NCI-H69 (cell line): ENCODE measurements at regions not wholly inside any gene's neighbourhood (a gene's known extent, or its start where the extent isn't known, plus 50 kb on each side); places are given as distances from the start of the nearest gene placed in this dataset.
"Not testable (repeated sequence)": the region's sequence is repeated elsewhere in the genome, so short reads cannot be mapped to it uniquely, and the experiment has no call there.

Experiments
- DNase-seq: peaks from one replicate; lab custom pipeline; 2025; lab: John Stamatoyannopoulos, UW

DNA sequence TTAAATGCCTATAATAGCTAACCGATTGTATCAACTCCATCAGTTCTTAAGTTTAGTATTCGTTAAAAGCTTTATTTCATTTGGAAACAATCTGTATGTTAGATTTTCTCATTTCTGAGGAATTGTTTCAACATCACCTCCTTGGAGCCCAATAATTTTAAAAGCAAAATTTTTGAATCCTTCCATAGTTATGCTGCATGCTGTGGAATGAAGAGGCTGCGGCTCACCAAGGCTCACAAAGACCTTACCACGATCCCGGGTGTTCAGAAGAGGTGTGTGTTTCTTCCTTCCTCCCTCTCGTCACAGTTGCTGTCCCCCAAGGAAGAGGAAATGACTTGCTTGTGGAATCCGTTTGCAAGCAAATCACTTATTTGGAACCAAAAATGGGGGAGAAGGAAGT, 143.8 kb downstream of the FGF1 start:
- DNase-seq: no peak

DNA sequence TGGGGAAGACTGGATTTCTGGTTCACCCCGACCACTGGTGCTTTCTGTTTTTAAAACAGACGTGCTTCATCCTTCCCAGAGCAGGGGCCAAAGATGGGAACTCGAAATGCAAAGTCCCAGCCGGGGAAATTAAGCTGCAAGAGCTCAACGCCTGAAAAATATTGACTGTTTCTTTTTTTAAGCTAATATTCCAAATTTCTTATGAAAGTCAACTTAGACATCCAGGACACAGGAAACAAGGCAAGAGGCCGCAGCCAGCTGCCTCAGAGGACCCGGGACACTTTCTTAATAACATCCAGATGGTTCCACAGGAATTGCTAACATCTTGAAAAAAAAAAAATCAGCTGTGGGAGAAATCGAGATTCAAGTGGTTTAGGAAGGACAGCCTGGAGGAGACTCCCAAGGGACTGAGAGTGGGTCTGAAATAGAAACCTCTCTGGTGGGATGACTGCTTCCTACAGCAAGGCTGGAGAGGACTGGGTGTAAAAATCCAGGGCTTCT, 144.9 kb downstream of the FGF1 start:
- no peak for DNase-seq

DNA sequence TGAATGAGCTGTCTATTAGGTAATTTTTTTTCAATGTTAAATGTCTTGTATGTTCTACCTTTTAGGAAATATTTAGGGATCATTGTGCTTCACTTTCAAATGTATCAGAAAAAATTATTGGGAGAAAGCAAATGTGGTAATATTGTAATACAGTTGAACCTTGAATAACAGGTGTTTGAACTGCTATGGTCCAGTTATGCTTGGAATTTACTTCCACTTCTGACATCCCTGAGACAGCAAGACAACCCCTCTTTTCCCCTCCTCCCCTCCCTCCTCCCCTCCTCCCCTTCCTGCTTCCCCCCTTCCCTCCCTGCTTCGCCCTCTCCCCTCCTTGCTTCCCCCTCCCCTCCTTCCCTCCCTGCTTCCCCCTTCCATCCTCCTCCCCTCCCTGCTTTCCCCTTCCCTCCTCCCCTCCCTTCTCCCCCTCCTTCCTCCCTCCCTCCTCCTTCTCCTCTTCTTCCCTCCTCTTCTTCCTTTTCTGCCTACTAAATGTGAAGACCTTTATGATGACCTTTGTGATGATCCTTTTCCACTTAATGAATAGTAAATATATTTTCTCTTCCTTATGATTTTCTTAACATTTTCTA, 146.6 kb downstream of the FGF1 start:
- DNase-seq: no peak

DNA sequence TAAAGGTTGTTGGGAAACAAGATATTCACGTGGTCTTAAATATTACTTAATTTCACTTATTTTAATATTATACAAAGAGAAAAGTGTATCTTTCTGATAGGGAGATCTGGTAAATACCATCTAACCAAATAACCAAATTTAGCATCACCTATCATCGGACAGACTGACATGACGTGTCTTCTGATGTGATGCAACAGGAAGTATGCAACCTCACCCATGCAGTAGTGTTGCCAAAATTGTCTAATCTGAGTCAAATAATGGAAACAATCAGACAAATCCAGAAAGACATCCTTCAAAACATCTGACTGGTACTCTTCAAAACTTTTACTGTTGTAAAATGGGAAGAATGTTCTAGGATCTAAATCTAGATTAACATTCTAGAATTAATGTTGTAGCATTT, 148.0 kb downstream of the FGF1 start:
- no peak for DNase-seq

DNA sequence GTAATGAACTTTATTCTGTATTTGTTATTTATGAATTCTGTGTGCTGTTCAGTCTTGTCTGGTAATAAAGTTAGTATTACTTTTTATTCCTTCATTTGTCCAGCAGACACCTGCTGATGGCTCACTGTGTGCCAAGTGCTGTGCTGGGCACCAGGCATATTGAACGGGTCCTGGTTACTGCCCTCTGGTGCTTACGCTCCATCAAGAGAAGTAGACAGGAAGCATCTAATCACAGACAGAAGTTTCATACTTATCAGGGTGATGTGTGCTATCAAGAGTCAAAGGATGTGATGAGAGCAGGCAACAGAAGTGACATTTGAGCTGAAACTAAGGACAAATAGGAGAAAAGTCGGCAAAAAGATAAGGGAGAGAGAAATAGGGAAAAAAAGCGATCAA, 153.1 kb downstream of the FGF1 start:
- no peak for DNase-seq

DNA sequence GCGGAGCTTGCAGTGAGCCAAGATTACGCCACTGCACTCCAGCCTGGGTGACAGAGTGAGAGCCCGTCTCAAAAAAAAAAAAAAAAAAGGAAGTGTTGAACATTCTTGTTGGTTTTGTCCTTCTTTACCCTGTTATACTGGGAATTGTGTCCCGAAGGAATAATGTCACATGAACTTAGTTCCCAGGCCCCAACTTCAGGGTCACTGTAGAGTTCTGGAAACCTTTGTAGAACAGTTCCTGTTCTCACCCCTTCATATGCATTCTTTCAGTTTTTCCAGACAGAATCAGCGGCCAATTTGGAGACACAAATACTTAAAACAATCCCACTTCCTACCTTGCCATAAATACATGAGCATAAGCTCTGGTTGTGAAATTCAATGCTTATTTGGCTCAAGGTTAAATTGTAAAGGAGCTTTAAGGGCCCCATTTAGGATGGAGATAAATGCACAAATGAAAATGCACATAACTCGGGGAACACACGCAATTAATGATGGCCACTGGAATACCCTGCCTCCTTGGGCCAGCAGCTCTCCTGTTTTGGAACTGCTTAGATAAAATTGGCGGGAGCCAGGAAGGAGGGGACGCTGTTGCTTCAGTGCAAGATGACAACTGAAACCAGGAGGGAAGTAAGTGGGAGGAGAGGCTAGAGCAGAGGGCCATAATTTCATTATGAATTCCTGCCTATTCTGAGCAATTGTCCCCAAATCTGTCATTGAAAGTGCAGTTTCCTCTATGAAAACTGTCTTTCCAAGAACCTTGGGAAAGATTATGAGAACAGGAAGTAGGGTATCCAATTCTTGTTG, 153.7 kb downstream of the FGF1 start:
- DNase-seq: no peak

DNA sequence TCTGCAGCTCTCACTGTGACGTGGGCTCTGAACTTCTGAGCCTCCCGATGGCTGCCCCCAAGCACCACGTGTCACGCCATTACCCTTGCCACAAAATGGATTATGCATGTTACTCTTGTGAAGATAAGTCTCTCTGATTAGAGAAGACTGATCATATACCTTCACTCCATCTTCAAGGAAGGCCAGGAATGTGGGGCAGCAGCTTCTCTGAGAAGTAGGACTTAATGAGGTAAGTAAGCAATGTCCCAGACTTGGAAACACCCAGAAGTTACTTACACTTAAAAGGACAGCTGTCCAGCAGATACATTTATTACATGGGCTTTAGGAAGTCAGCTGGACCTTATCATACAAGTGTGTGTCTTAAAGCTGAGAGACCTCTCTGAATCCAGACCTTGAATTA, 155.0 kb downstream of the FGF1 start:
- no peak for DNase-seq

DNA sequence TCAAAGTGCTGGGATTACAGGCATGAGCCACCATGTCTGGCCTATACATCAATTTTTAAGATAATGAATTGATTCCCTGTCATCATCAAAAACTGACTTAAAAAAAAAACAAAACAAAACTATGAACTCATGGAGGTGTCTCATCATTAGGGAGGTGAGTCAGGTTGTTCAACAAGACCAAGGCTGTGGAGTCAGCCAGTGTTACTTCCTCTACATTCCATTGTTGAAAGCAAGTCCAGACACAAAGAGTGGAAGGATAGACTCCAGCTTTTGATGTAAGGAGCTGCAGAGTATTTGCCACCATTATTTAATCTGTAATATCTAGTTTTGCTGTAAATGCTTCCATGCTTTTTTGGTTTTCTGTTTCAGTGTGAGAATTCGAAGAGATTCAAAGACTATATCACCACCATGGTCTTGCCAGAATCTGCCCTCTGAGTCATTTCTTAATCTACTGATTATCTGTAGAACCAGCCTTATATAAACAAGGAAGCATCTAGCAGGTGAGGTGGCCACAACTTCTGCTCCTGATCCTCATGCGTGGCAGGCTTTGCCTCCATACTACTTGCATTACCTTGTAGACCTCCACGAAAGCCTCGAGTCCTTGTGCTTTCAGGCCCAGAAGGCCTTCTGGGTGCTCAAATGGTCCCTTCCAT, 156.1 kb downstream of the FGF1 start:
- no peak for DNase-seq

DNA sequence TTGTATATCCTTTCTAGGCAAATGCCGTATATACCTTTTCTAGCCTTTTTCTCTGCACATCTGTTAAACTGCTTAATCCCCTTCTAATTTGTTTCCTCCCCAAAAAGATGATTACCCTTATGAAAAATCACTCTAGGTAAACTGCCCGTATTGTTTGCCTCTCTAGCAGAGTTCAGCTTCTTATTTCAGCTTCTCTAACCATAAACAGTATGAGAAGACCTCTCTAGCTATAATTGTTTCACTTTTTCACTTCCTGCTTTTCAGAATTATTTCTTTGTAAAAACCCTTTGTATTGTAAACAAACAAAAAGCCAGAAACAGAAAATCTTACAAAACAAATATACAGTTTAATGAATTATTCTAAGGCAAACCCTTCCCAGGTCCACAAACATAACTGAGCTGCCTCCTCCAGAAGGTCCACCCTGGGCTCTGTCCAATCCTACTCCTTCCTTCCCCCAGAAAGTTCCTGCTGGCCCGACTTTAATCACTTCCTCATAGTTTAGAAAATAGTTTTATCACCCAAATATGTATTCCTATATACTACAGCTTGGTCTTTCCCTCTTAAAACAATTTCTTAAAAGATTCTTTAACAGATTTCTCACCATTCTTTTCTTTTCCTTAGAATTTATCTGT, 158.1 kb downstream of the FGF1 start:
- DNase-seq: no peak

DNA sequence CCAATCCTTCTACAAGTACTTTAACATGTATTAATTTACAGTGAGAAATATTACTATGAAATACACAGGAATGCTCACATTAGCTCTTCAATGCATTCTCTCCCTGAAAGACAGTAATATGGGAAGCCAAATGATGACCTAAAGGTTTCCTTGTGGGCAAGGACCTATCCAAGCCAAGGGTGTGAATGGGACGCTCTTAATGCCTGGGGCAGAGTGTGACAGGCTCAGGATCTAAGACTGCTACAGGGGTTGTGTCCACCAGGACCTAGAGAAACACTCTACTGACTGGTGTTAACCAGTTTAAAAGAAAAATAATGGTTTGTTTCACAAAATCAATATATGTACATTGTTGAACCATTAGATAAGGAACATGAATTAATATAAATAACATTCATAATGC, 158.7 kb downstream of the FGF1 start:
- no peak for DNase-seq

DNA sequence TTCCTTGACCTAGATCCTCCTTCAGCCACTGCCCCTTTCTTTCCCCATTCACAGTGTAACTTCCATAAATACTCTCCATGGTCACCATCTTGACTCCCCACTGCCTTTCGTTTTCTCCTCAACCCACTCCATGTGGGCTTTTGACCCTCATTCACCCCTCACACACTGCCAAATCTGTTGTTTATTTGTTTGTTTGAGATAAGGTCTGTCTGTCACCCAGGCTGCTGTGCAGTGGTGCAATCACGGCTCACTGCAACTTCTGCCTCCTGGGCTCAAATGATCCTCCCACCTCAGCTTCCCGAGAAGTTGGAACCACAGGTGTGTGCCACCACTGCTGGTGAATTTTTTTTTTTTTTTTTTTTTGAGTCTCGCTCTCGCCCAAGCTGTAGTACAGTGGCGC, 162.9 kb downstream of the FGF1 start:
- no peak for DNase-seq

DNA sequence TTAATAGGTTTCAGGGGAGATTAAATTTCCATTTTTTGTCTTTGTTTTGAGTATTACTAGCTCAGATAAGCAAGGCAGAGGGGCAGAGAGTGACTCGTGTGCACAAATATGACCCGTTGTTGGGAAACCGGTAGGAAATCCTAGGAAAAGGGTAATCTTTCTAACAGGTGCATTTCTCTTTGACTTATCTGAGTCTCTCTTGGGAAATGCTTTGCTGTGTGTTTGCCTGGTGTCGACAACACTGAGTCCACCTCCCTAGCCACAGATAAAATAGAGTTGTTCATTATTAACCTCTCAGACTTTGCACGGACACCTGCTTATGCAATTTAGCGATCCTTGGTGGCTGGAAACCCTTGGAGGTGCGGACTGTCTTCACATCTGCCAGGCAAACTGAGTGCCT, 164.2 kb downstream of the FGF1 start:
- DNase-seq: no peak

DNA sequence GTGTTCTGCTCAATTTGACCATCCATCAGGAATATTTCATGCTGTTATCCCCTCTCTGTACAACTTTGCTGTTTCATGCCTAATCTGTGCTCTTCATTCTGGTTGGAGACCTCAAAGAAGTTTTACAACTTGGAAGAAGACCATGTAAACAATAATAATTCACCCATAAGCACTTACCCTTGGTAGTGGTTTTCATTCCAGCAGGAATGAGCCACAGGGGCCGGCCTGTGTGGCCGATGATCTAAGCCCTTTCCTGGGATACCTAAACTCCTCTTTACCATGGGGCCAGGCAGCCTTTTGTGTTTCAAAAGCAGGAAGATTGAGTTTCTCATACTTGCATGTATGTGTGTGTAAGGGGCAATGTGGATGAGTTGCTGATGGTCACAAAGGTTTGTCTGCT, 165.0 kb downstream of the FGF1 start:
- DNase-seq: no peak

DNA sequence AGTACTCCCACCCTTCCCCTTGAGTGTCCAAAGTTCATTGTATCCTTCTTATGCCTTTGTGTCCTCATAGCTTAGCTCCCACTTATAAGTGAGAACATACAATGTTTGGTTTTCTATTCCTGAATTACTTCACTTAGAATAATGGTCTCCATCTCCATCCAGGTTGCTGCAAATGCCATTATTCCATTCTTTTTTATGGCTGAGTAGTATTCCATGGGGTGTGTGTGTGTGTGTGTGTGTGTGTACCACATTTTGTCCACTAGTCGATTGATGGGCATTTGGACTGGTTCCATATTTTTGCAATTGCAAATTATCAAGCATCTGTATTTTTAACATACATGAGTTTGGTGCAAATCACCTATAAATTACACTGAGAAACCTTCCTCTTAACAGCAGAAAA, 166.0 kb downstream of the FGF1 start:
- not testable (repeated sequence) for DNase-seq

DNA sequence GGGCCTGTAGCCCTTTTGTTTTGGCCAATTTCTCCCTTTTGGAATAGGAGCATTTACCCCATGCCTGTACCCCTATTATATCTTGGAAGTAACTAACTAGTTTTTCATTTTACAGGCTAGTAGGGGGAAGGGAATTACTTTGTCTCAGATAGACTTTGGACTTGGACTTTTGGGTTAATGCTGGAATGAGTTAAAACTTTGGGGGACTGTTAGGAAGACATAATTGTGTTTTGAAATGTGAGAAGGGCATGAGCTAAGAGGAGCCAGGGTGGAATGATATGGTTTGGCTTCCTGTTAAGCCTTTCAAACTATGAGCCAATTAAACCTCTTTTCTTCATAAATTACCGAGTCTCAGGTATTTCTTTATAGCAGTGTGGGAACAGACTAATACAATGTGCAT, 168.1 kb downstream of the FGF1 start:
- DNase-seq: no peak

DNA sequence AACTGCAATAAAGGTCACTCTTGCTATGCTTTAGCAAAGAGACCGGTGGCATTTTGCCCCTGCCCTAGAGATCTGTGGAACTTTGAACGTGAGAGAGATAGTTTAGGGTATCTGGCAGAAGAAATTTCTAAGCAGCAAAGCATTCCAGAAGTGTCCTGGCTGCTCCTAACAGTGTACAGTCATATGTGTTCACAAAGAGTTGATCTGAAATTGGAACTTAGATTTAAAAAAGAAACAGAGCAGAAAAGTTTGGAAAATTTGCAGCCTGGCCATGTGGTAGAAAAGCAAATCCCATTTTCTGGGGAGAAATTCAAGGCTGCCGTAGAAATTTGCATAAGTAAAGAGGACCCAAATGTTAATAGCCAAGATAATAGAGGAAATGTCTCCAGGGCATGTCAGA, 169.2 kb downstream of the FGF1 start:
- DNase-seq: no peak

DNA sequence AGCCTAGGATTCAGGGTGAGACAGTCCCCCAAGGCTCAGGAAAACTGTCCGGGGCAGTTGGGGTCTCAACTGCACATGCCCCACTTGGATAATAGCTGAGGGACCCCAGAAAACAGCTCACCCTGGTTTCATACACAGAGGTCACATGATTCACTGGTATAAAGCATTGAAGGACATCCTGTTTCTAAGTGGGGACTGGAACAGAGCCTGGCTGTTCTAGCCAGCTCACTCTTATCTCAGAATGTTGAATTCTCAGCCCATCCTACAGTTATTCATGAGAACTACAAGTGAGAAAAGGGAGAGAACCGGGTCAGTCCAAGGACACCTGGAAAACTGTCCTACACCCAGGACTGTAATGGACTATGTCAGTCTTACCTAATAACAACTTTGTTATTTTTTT, 170.9 kb downstream of the FGF1 start:
- DNase-seq: no peak

DNA sequence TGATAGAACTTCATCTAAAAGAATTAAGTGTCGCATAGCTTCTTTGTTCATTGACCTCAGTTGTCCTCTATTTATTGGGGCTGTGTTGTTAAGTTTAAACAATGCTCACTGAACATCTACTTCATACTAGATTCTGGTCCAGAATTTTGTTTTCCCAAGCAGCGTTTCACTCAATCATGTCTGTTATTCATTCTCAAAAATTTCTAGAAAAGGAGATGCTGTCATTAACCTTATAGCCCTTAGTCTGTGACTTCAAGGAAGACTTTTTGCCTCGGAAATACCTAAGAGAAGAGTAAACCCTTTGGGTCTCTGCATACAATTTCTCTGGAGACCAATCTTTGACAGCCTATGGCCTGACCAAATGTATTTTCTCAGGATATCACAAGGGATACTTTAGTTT, 171.7 kb downstream of the FGF1 start:
- DNase-seq: no peak

DNA sequence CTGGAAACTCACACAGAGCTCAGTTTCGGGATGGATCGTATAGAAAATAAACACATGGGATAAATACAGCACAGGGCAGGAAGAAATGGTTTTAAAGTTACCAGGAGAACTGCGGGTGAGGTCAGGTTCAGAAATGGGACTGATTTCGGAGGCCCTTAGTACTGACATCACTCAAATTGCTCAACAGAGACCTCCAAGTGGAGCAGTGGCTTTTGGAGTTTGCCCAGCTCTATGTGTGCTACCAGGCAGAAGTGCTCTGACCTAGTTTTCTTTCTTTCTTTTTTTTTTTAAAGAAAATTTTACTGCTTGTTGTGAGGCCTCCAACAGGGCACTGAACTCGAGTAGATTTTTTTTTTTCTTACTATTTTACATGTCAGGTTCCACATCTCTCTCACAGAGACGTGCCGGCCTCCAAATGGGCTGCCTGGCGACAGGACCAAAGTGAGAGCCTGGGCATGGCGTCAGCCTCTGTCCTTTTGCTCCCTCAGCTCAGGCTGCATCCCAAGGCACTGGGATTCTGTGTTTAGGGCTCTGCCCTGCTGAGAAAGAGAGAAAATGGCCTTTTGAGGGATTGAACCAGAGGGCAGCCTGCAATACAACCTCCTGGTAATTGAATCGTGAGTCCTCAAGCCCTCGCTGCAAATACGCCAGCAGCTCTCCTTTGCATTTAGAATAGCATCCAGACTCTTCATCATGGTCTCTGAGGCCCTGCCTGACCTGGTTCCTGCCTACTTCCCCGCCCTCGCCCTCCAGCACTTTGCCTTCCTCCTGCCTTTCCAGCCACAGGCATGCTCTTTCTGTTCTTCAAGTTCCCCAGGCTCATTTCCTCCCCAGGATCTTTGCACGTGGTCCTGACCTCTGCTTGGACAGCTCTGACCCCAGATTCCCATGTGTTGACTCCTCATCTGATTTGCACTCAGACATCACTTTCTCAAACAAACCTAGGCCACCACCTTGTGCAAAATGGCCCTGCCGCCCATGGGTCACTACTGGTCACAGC, 173.5 kb downstream of the FGF1 start:
- DNase-seq: no peak

DNA sequence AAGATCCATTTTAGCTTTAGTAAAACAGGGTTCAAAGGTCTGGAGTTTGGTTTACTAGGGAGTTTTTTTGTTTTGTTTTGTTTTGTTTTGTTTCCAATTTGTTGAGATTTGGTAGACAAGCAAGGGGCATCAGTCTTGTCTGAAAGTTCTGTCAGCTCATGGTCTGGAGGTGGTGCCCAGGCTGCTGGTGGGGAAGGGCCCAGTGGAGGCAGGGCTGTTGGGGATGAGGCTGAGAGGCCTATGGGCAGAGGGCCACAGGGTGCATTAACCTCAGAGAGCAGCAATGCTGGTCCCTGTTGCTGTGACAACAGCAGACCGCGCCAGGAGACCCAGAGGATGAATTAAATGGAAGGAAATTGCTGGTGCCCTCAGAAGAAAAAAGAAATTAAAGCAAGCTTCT, 174.5 kb downstream of the FGF1 start:
- DNase-seq: no peak

DNA sequence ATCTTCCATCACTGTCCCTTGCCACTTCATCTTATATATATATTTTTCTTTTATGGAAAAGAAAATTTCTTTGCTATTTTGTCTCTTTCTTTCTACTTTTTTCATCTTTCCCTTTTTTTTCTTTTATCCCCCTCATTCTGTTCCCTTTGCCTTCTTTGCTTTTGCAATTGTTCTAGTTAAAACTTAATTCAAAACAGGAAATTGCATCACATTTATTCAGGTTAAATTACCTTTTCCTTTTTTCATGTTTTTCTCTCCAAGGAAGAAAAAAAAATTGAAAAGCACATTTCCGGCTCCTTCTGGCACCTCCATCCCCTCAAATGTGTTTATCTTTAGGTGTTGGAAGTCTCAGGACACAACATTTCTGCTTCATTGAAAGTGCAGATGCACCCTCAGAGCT, 176.9 kb downstream of the FGF1 start:
- no peak for DNase-seq

DNA sequence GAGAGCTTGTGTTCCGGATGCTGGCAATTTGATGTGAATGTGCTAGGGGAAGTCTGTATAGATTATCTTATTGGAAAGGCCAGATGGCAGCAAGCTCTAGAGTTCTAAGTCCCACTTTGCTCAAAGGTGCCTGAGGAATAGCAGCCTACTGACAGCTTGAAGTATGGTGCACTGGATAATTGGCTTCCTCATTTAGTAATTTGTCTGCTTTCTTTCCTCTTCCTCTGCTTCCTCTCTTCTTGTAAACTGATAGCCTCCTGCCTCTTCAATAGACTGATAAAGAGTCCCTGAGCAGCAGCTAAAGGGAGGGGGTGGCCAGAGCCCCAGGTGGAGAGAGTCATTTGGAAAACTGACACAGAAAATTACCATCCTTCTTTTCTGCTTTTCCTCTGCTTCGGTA, 177.3 kb downstream of the FGF1 start:
- DNase-seq: peak; percentile 28
